GM23248 (cell line): ENCODE measurements at regions not wholly inside any gene's neighbourhood (a gene's known extent, or its start where the extent isn't known, plus 50 kb on each side); places are given as distances from the start of the nearest gene placed in this dataset.

Experiments
- DNase-seq: peaks from one replicate; pipeline ENCODE4 v3.0.0-alpha.2; 2015
- H2AFZ ChIP-seq: fragments of 200-600 bp; sonication (generic); 2 replicates; pipeline ENCODE4 v1.6.1; 2016; ENCODE audit warnings: antibody characterized with exemption
- H3F3A ChIP-seq: fragments of 200-600 bp; sonication (generic); 2 replicates; pipeline ENCODE4 v1.6.1; 2016; ENCODE audit warnings: mild to moderate bottlenecking, antibody characterized with exemption, mixed run types; ENCODE audit not compliant: insufficient read depth
- H3K27ac ChIP-seq: fragments of 200-600 bp; sonication (generic); 2 replicates; pipeline ENCODE4 v1.5.1; 2016; ENCODE audit warnings: mild to moderate bottlenecking
- H3K27me3 ChIP-seq: fragments of 200-600 bp; sonication (generic); replicated peaks from 2 replicates; pipeline ENCODE4 v1.6.1; 2016; ENCODE audit warnings: mild to moderate bottlenecking; ENCODE audit not compliant: insufficient read depth
- H3K36me3 ChIP-seq: fragments of 200-600 bp; sonication (generic); 2 replicates; pipeline ENCODE4 v1.6.1; 2016; ENCODE audit warnings: low read depth, mild to moderate bottlenecking
- H3K4me1 ChIP-seq: fragments of 200-600 bp; sonication (generic); 2 replicates; pipeline ENCODE4 v1.6.1; 2016; ENCODE audit warnings: mild to moderate bottlenecking; ENCODE audit not compliant: insufficient read depth
- H3K4me2 ChIP-seq: fragments of 200-600 bp; sonication (generic); one replicate; pipeline ENCODE4 v1.6.1; 2016; ENCODE audit warnings: mild to moderate bottlenecking; ENCODE audit not compliant: unreplicated experiment
- H3K4me3 ChIP-seq: fragments of 200-600 bp; sonication (generic); 2 replicates; pipeline ENCODE4 v1.5.1; 2016; ENCODE audit warnings: mild to moderate bottlenecking
- H3K79me2 ChIP-seq: fragments of 200-600 bp; sonication (generic); 2 replicates; pipeline ENCODE4 v1.6.1; 2016; ENCODE audit warnings: mild to moderate bottlenecking; ENCODE audit not compliant: insufficient read depth
- H3K9ac ChIP-seq: fragments of 200-600 bp; sonication (generic); 2 replicates; pipeline ENCODE4 v1.6.1; 2016; ENCODE audit warnings: mild to moderate bottlenecking
- H3K9me2 ChIP-seq: fragments of 200-600 bp; sonication (generic); 2 replicates; pipeline ENCODE4 v1.6.1; 2016; ENCODE audit warnings: mixed run types, mild to moderate bottlenecking, moderate library complexity; ENCODE audit not compliant: insufficient read depth
- H3K9me3 ChIP-seq: fragments of 200-600 bp; sonication (generic); one replicate; pipeline ENCODE4 v1.6.1; 2017; ENCODE audit warnings: low read depth
- H4K20me1 ChIP-seq: fragments of 200-600 bp; sonication (generic); 2 replicates; pipeline ENCODE4 v1.6.0; 2016; ENCODE audit not compliant: insufficient read depth
- EZH2 ChIP-seq: fragments of 200-600 bp; sonication (generic); IDR thresholded peaks from 2 replicates; pipeline ENCODE4 v1.6.1; 2018; ENCODE audit warnings: antibody characterized with exemption, mild to moderate bottlenecking; ENCODE audit not compliant: insufficient read depth, poor library complexity, severe bottlenecking
- EZH2phosphoT487 ChIP-seq: fragments of 200-600 bp; sonication (generic); IDR thresholded peaks from 2 replicates; pipeline ENCODE4 v1.6.1; 2018; ENCODE audit warnings: antibody characterized with exemption, moderate library complexity, mild to moderate bottlenecking, low read depth; ENCODE audit not compliant: insufficient read depth
- WGBS, 2 experiments: methylation state at CpG; one replicate each; pipeline ENCODE4 v1.1.6; 2015 to 2017; ENCODE audit warnings: low lambda C conversion rate in 2 of 2, low coverage in 1 of 2; ENCODE audit errors: missing lambda C conversion rate in 2 of 2; 5-methylcytosine and 5-hydroxymethylcytosine counted together
- in situ Hi-C: fragments of 300-500 bp; cut with MboI; formaldehyde crosslinking; loops from 2 replicates; pipeline ENCODE4 v1.15.0; 2020

DNA sequence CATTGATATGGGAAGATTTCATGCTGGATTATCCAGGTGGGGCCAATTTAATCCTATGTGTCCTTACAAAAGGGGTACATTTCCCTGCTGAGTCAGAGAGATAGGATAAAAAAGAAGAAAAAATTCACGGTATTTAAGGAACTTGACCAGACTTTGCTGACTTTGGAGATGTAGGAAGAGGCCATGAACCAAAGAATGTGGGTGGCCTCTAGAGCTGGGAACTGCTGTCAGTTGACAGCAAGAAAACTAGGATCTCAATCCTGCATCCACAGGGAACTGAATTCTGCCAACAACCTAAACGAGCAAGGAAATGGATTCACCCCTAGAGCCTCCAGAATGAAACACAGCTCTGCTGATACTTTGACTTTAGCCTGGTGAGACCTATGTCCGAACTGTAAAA is 148.1 kb upstream of the SLC24A5 start:
- Histone ChIP-seq H3K4me3 (no peak overlapping the region), H3K36me3 (no peaks in the 10 kb centered on the region), H3K27ac (no peak overlapping the region), H2AFZ (no peak overlapping the region), H3F3A (no peaks in the 10 kb centered on the region), H3K9ac (no peak overlapping the region), H3K4me2 (no peak overlapping the region), H3K4me1 (no peaks in the 10 kb centered on the region), H3K79me2 (no peaks in the 10 kb centered on the region), H3K27me3 (0 out of 2 replicates have a peak, but pooled peaks cover 4% of the 10 kb centered on the region), H3K9me2 (no peaks in the 10 kb centered on the region), H4K20me1 (no peaks in the 10 kb centered on the region), H3K9me3 (no peaks in the 10 kb centered on the region)
- in situ Hi-C loops, result loop anchor here (10.0 kb wide), 1 partner anchor 778 kb away; no protein-coding TSS in a partner anchor
- WGBS, 2 experiments, result 44 to 49% methylated on average over 3 of the region's 3 CpGs
- DNase-seq, result no peak
- TF ChIP-seq EZH2 (no peak), EZH2phosphoT487 (no peak)

DNA sequence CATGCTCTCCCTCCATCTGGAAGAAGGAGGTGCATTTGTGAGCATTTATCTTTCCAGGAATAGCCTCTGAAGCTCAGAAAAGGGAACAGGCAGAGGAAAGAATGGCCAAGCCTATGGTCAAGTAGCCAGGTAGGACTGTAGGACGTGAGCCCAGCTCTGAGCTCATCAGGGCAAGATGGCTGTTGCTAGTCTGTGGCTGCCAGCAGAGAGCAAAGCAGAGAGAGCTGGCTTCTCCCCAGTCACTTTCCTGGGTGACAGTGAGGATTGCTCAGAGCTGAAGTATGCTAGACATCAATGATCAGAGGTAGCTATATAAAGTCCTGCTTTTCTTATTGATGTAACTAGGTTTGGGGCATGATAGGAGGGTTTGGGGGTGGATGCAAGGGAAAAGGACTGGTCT is 146.1 kb upstream of the SLC24A5 start:
- no peak overlapping the region for H3K27ac ChIP-seq
- no peaks in the 10 kb centered on the region for H3F3A ChIP-seq
- no peak for TF ChIP-seq EZH2phosphoT487
- TF ChIP-seq EZH2, result no peak
- H3K79me2 ChIP-seq, result no peaks in the 10 kb centered on the region
- DNase-seq, result no peak
- H3K9ac ChIP-seq, result no peak overlapping the region
- 0 out of 2 replicates have a peak, but pooled peaks cover 4% of the 10 kb centered on the region for H3K27me3 ChIP-seq
- no peaks in the 10 kb centered on the region for H3K36me3 ChIP-seq
- in situ Hi-C loops, result loop anchor here (10.0 kb wide), 1 partner anchor 780 kb away; no protein-coding TSS in a partner anchor
- H3K4me3 ChIP-seq, result no peak overlapping the region
- H3K9me2 ChIP-seq, result no peaks in the 10 kb centered on the region
- H3K4me2 ChIP-seq, result no peak overlapping the region
- no peaks in the 10 kb centered on the region for H3K4me1 ChIP-seq
- H2AFZ ChIP-seq, result no peak overlapping the region
- H3K9me3 ChIP-seq, result no peaks in the 10 kb centered on the region
- 0 to 6% methylated on average over 1 of the region's 1 CpG for WGBS, 2 experiments
- no peaks in the 10 kb centered on the region for H4K20me1 ChIP-seq

- H3K79me2 ChIP-seq, result no peaks in the 10 kb centered on the region
- H3K36me3 ChIP-seq, result no peaks in the 10 kb centered on the region
- no peak overlapping the region for H3K27ac ChIP-seq
- H2AFZ ChIP-seq, result no peak overlapping the region
- H3K9ac ChIP-seq, result no peak overlapping the region
- H3K27me3 ChIP-seq, result 0 out of 2 replicates have a peak, but pooled peaks cover 4% of the 10 kb centered on the region
- DNase-seq, result no peak
- no peaks in the 10 kb centered on the region for H3K9me3 ChIP-seq
- H3K4me1 ChIP-seq, result no peaks in the 10 kb centered on the region
- H3K4me2 ChIP-seq, result no peak overlapping the region
- in situ Hi-C loops, result loop anchor here (10.0 kb wide), 1 partner anchor 781 kb away; no protein-coding TSS in a partner anchor
- no peaks in the 10 kb centered on the region for H3F3A ChIP-seq
- TF ChIP-seq EZH2 (no peak), EZH2phosphoT487 (no peak)
- no peaks in the 10 kb centered on the region for H4K20me1 ChIP-seq
- H3K9me2 ChIP-seq, result no peaks in the 10 kb centered on the region
- H3K4me3 ChIP-seq, result no peak overlapping the region
Measured at GRCh38 chr15:47975427-47975826, 145.4 kb upstream of the SLC24A5 start.

- in situ Hi-C loops, result no loop called here
- H3K9me3 ChIP-seq, result no peaks in the 10 kb centered on the region
- no peak overlapping the region for H3K4me2 ChIP-seq
- no peak overlapping the region for H3K4me3 ChIP-seq
- WGBS, 2 experiments, result 76 to 77% methylated on average over 8 of the region's 8 CpGs
- H3K27ac ChIP-seq, result no peak overlapping the region
- no peak overlapping the region for H2AFZ ChIP-seq
- no peaks in the 10 kb centered on the region for H3K9me2 ChIP-seq
- no peaks in the 10 kb centered on the region for H3F3A ChIP-seq
- H4K20me1 ChIP-seq, result no peaks in the 10 kb centered on the region
- DNase-seq, result no peak
- no peak overlapping the region for H3K9ac ChIP-seq
- H3K27me3 ChIP-seq, result no peaks in the 10 kb centered on the region; the same call in 1 of the 2 replicates
- no peaks in the 10 kb centered on the region for H3K36me3 ChIP-seq
- TF ChIP-seq EZH2phosphoT487, result no peak
- TF ChIP-seq EZH2, result no peak
- no peaks in the 10 kb centered on the region for H3K4me1 ChIP-seq
- no peaks in the 10 kb centered on the region for H3K79me2 ChIP-seq
Measured at GRCh38 chr15:47983533-47983932, 137.3 kb upstream of the SLC24A5 start.

DNA sequence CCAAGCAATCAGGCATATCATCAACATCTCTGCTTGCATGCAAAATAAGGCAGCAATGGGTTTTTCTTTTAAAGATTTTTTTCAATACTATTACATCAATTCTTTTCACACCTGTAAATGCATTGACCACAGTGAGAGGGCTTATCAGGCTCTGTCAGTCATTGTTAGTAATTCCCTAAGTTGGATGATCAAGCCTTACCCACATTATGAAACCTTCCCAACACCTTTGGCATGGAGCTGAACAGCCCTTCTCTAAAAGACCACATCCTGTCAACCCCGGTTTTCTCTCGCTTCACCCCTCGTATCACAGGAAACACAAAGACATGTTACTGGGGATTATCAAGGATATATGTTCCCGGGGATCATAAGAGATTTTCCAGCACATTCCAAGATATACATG is 135.2 kb upstream of the SLC24A5 start:
- WGBS, 2 experiments, result 65 to 79% methylated on average over 4 of the region's 4 CpGs
- no peaks in the 10 kb centered on the region for H3K36me3 ChIP-seq
- H3F3A ChIP-seq, result no peaks in the 10 kb centered on the region
- no peak overlapping the region for H2AFZ ChIP-seq
- H3K27ac ChIP-seq, result no peak overlapping the region
- no peaks in the 10 kb centered on the region for H3K79me2 ChIP-seq
- H3K9me3 ChIP-seq, result no peaks in the 10 kb centered on the region
- no peak for DNase-seq
- TF ChIP-seq EZH2 (no peak), EZH2phosphoT487 (no peak)
- no peak overlapping the region for H3K9ac ChIP-seq
- no peak overlapping the region for H3K4me2 ChIP-seq
- no peak overlapping the region for H3K4me3 ChIP-seq
- in situ Hi-C loops, result no loop called here
- H3K9me2 ChIP-seq, result no peaks in the 10 kb centered on the region
- no peaks in the 10 kb centered on the region; the same call in 1 of the 2 replicates for H3K27me3 ChIP-seq
- no peaks in the 10 kb centered on the region for H3K4me1 ChIP-seq
- H4K20me1 ChIP-seq, result no peaks in the 10 kb centered on the region
